ENCODE measurements at regions not wholly inside any gene's neighbourhood (a gene's known extent, or its start where the extent isn't known, plus 50 kb on each side); places are given as distances from the start of the nearest gene placed in this dataset.

GRCh38 chr3:20380295-20380694 lies 194.3 kb upstream of the SGO1 start:
- TF ChIP-seq YY1 (IDR thresholded peaks at IDR 0.05; ENCODE audit: low read depth, low read length) (no peak), SP2 (IDR thresholded peaks at IDR 0.05; ENCODE audit: low read length) (no peak), POLR2AphosphoS5 (IDR thresholded peaks at IDR 0.05; ENCODE audit: low read depth, low read length) (no peak), TAF1 (IDR thresholded peaks at IDR 0.05; ENCODE audit: low read depth, low read length) (no peak), MAFK (IDR thresholded peaks at IDR 0.05; ENCODE audit: low read depth, low read length) (no peak), JUND (IDR thresholded peaks at IDR 0.05; ENCODE audit: low read length) (no peak), CBX5 (IDR thresholded peaks at IDR 0.05; ENCODE audit: low read depth, low read length) (no peak)
